MM.1S (cell line): ENCODE measurements at regions not wholly inside any gene's neighbourhood (a gene's known extent, or its start where the extent isn't known, plus 50 kb on each side); places are given as distances from the start of the nearest gene placed in this dataset.

Experiments used
- DNase-seq: peaks from one replicate; pipeline ENCODE4 v3.0.0-alpha.2; 2015
- H2AFZ ChIP-seq: fragments of 300-600 bp; sonication (generic); 2 replicates; pipeline ENCODE4 v1.6.0; 2016; ENCODE audit warnings: antibody characterized with exemption, low read length
- H3F3A ChIP-seq: fragments of 300-600 bp; sonication (generic); 2 replicates; pipeline ENCODE4 v1.6.1; 2016; ENCODE audit warnings: mild to moderate bottlenecking, antibody characterized with exemption, low read length, moderate library complexity, mixed read lengths; ENCODE audit not compliant: insufficient read depth
- H3K27ac ChIP-seq: fragments of 300-600 bp; sonication (generic); 2 replicates; pipeline ENCODE4 v1.5.1; 2016; ENCODE audit warnings: mild to moderate bottlenecking, low read length
- H3K27me3 ChIP-seq: fragments of 300-600 bp; sonication (generic); replicated peaks from 2 replicates; pipeline ENCODE4 v1.6.0; 2016; ENCODE audit warnings: low read length; ENCODE audit not compliant: insufficient read depth
- H3K36me3 ChIP-seq: fragments of 300-600 bp; sonication (generic); replicated peaks from 2 replicates; pipeline ENCODE4 v1.6.1; 2016; ENCODE audit warnings: mild to moderate bottlenecking, low read length, mixed read lengths; ENCODE audit not compliant: insufficient read depth
- H3K4me1 ChIP-seq: fragments of 300-600 bp; sonication (generic); 2 replicates; pipeline ENCODE4 v1.6.1; 2016; ENCODE audit warnings: low read length, mixed read lengths
- H3K4me2 ChIP-seq: fragments of 300-600 bp; sonication (generic); 2 replicates; pipeline ENCODE4 v1.6.0; 2016; ENCODE audit warnings: low read depth, low read length
- H3K4me3 ChIP-seq: fragments of 300-600 bp; sonication (generic); 2 replicates; pipeline ENCODE4 v1.5.1; 2016; ENCODE audit warnings: low read length, mixed read lengths
- H3K79me2 ChIP-seq: fragments of 300-600 bp; sonication (generic); 2 replicates; pipeline ENCODE4 v1.6.1; 2016; ENCODE audit warnings: mixed run types, low read length, mixed read lengths
- H3K9ac ChIP-seq: fragments of 300-600 bp; sonication (generic); 2 replicates; pipeline ENCODE4 v1.6.1; 2016; ENCODE audit warnings: low read length, mixed read lengths
- H3K9me2 ChIP-seq: fragments of 300-600 bp; sonication (generic); replicated peaks from 2 replicates; pipeline ENCODE4 v1.6.1; 2016; ENCODE audit warnings: mild to moderate bottlenecking, low read length, mixed read lengths; ENCODE audit not compliant: insufficient read depth
- H3K9me3 ChIP-seq: fragments of 300-600 bp; sonication (generic); replicated peaks from 2 replicates; pipeline ENCODE4 v1.6.1; 2016; ENCODE audit warnings: mild to moderate bottlenecking, low read length, mixed read lengths; ENCODE audit not compliant: insufficient read depth
- H4K20me1 ChIP-seq: fragments of 300-600 bp; sonication (generic); 2 replicates; pipeline ENCODE4 v1.6.1; 2016; ENCODE audit warnings: mild to moderate bottlenecking, low read length, moderate library complexity, mixed read lengths; ENCODE audit not compliant: insufficient read depth
- CTCF ChIP-seq: fragments of 300-600 bp; sonication (generic); IDR thresholded peaks from 2 replicates; pipeline ENCODE4 v1.5.1; 2016; ENCODE audit warnings: antibody characterized with exemption, low read length, mixed read lengths
- EZH2 ChIP-seq: fragments of 300-600 bp; sonication (generic); optimal IDR thresholded peaks from 2 replicates; pipeline ENCODE3; 2017; ENCODE audit warnings: low read depth, mild to moderate bottlenecking, antibody characterized with exemption, low read length, mixed read lengths
- EZH2phosphoT487 ChIP-seq: fragments of 300-600 bp; sonication (generic); IDR thresholded peaks from 2 replicates; pipeline ENCODE4 v1.6.1; 2018; ENCODE audit warnings: antibody characterized with exemption, low read length

GRCh38 chr2:241985986-241986329 is 116.4 kb downstream of the RTP5 start:
- H3K36me3 ChIP-seq, result no peaks in the 10 kb centered on the region
- no peak overlapping the region for H2AFZ ChIP-seq
- H3K27me3 ChIP-seq, result no peaks in the 10 kb centered on the region; the same call in 1 of the 2 replicates
- H3K4me3 ChIP-seq, result no peak overlapping the region
- H3K9ac ChIP-seq, result no peak overlapping the region
- no peaks in the 10 kb centered on the region for H3K9me2 ChIP-seq
- no peak overlapping the region for H3K27ac ChIP-seq
- H4K20me1 ChIP-seq, result no peaks in the 10 kb centered on the region
- TF ChIP-seq EZH2, result no peak
- no peak for TF ChIP-seq EZH2phosphoT487
- no peak for TF ChIP-seq CTCF
- DNase-seq, result no peak
- no peaks in the 10 kb centered on the region for H3F3A ChIP-seq
- H3K4me2 ChIP-seq, result no peak overlapping the region
- no peaks in the 10 kb centered on the region for H3K9me3 ChIP-seq
- no peaks in the 10 kb centered on the region for H3K4me1 ChIP-seq
- H3K79me2 ChIP-seq, result no peaks in the 10 kb centered on the region

- no peaks in the 10 kb centered on the region for H3K9me3 ChIP-seq
- H3F3A ChIP-seq, result no peaks in the 10 kb centered on the region
- H2AFZ ChIP-seq, result no peak overlapping the region
- H3K9ac ChIP-seq, result no peak overlapping the region
- H3K4me3 ChIP-seq, result no peak overlapping the region
- no peak for TF ChIP-seq CTCF
- no peak for TF ChIP-seq EZH2phosphoT487
- no peak for TF ChIP-seq EZH2
- no peaks in the 10 kb centered on the region for H3K9me2 ChIP-seq
- H3K36me3 ChIP-seq, result no peaks in the 10 kb centered on the region
- no peaks in the 10 kb centered on the region for H4K20me1 ChIP-seq
- DNase-seq, result no peak
- no peaks in the 10 kb centered on the region for H3K79me2 ChIP-seq
- no peak overlapping the region for H3K27ac ChIP-seq
- no peaks in the 10 kb centered on the region; the same call in 1 of the 2 replicates for H3K27me3 ChIP-seq
- H3K4me1 ChIP-seq, result no peaks in the 10 kb centered on the region
- H3K4me2 ChIP-seq, result no peak overlapping the region
Observed at GRCh38 chr2:241986836-241987641, 117.5 kb downstream of the RTP5 start.

GRCh38 chr2:241987726-241988125 is 118.2 kb downstream of the RTP5 start:
- no peaks in the 10 kb centered on the region for H3K4me1 ChIP-seq
- no peak overlapping the region for H2AFZ ChIP-seq
- H3F3A ChIP-seq, result no peaks in the 10 kb centered on the region
- no peaks in the 10 kb centered on the region for H4K20me1 ChIP-seq
- no peak overlapping the region for H3K9ac ChIP-seq
- H3K27ac ChIP-seq, result no peak overlapping the region
- no peak overlapping the region for H3K4me2 ChIP-seq
- H3K9me2 ChIP-seq, result no peaks in the 10 kb centered on the region
- H3K79me2 ChIP-seq, result no peaks in the 10 kb centered on the region
- H3K36me3 ChIP-seq, result no peaks in the 10 kb centered on the region
- TF ChIP-seq EZH2phosphoT487 (no peak), EZH2 (no peak), CTCF (no peak)
- H3K9me3 ChIP-seq, result no peaks in the 10 kb centered on the region
- no peak for DNase-seq
- H3K4me3 ChIP-seq, result no peak overlapping the region
- H3K27me3 ChIP-seq, result no peaks in the 10 kb centered on the region; the same call in 1 of the 2 replicates
